ENCODE measurements at regions not wholly inside any gene's neighbourhood (a gene's known extent, or its start where the extent isn't known, plus 50 kb on each side); places are given as distances from the start of the nearest gene placed in this dataset.
"Not testable (repeated sequence)": the region's sequence is repeated elsewhere in the genome, so short reads cannot be mapped to it uniquely, and the experiment has no call there.

GRCh38 chr6:130632897-130633296 is 194.3 kb upstream of the SMLR1 start:
- Histone ChIP-seq H3K4me3 (replicated peaks; ENCODE audit: low read depth, low read length) (no peak overlapping the region), H3K27me3 (replicated peaks; ENCODE audit: control insufficient read depth, insufficient read depth, low read length) (no peaks in the 10 kb centered on the region), H3K36me3 (ENCODE audit: control insufficient read depth, insufficient read depth, low read length) (no peaks in the 10 kb centered on the region)
- no peak for DNase-seq (ENCODE audit: extremely low read depth, insufficient read length)
- no peak for TF ChIP-seq CTCF (IDR thresholded peaks at IDR 0.05; ENCODE audit: insufficient read depth, low read length, poor library complexity, severe bottlenecking)

GRCh38 chr6:130643361-130643760 is 183.8 kb upstream of the SMLR1 start:
- Histone ChIP-seq H3K27me3 (replicated peaks; ENCODE audit: control insufficient read depth, insufficient read depth, low read length) (no peaks in the 10 kb centered on the region), H3K4me3 (replicated peaks; ENCODE audit: low read depth, low read length) (no peak overlapping the region), H3K36me3 (ENCODE audit: control insufficient read depth, insufficient read depth, low read length) (no peaks in the 10 kb centered on the region)
- DNase-seq (ENCODE audit: extremely low read depth, insufficient read length): no peak
- TF ChIP-seq CTCF (IDR thresholded peaks at IDR 0.05; ENCODE audit: insufficient read depth, low read length, poor library complexity, severe bottlenecking): no peak

- no peaks in the 10 kb centered on the region for H3K36me3 ChIP-seq (ENCODE audit: control insufficient read depth, insufficient read depth, low read length)
- no peaks in the 10 kb centered on the region for H3K27me3 ChIP-seq (replicated peaks; ENCODE audit: control insufficient read depth, insufficient read depth, low read length)
- no peak for TF ChIP-seq CTCF (IDR thresholded peaks at IDR 0.05; ENCODE audit: insufficient read depth, low read length, poor library complexity, severe bottlenecking)
- DNase-seq (ENCODE audit: extremely low read depth, insufficient read length): no peak
- no peak overlapping the region for H3K4me3 ChIP-seq (replicated peaks; ENCODE audit: low read depth, low read length)
Measured at GRCh38 chr6:130644175-130644574, 183.0 kb upstream of the SMLR1 start.

- DNase-seq (ENCODE audit: extremely low read depth, insufficient read length); H3K27me3 ChIP-seq (replicated peaks; ENCODE audit: control insufficient read depth, insufficient read depth, low read length); H3K4me3 ChIP-seq (replicated peaks; ENCODE audit: low read depth, low read length); H3K36me3 ChIP-seq (ENCODE audit: control insufficient read depth, insufficient read depth, low read length): not testable (repeated sequence)
Measured at GRCh38 chr6:130644769-130645168, 182.4 kb upstream of the SMLR1 start.

GRCh38 chr6:130647246-130647645 is 180.0 kb upstream of the SMLR1 start:
- TF ChIP-seq CTCF (IDR thresholded peaks at IDR 0.05; ENCODE audit: insufficient read depth, low read length, poor library complexity, severe bottlenecking): no peak
- H3K27me3 ChIP-seq (replicated peaks; ENCODE audit: control insufficient read depth, insufficient read depth, low read length): no peaks in the 10 kb centered on the region
- H3K36me3 ChIP-seq (ENCODE audit: control insufficient read depth, insufficient read depth, low read length): no peaks in the 10 kb centered on the region
- no peak for DNase-seq (ENCODE audit: extremely low read depth, insufficient read length)
- no peak overlapping the region for H3K4me3 ChIP-seq (replicated peaks; ENCODE audit: low read depth, low read length)

GRCh38 chr6:130655586-130655985 is 171.6 kb upstream of the SMLR1 start:
- TF ChIP-seq CTCF (IDR thresholded peaks at IDR 0.05; ENCODE audit: insufficient read depth, low read length, poor library complexity, severe bottlenecking): no peak
- no peak for DNase-seq (ENCODE audit: extremely low read depth, insufficient read length)
- Histone ChIP-seq H3K36me3 (ENCODE audit: control insufficient read depth, insufficient read depth, low read length) (no peaks in the 10 kb centered on the region), H3K27me3 (replicated peaks; ENCODE audit: control insufficient read depth, insufficient read depth, low read length) (no peaks in the 10 kb centered on the region; the same call in 1 of the 2 replicates), H3K4me3 (replicated peaks; ENCODE audit: low read depth, low read length) (no peak overlapping the region)
